ENCODE measurements at regions not wholly inside any gene's neighbourhood (a gene's known extent, or its start where the extent isn't known, plus 50 kb on each side); places are given as distances from the start of the nearest gene placed in this dataset.

GRCh38 chr15:35994876-35995275 is 448.9 kb upstream of the DPH6 start:
- TF ChIP-seq, protein P1, sequence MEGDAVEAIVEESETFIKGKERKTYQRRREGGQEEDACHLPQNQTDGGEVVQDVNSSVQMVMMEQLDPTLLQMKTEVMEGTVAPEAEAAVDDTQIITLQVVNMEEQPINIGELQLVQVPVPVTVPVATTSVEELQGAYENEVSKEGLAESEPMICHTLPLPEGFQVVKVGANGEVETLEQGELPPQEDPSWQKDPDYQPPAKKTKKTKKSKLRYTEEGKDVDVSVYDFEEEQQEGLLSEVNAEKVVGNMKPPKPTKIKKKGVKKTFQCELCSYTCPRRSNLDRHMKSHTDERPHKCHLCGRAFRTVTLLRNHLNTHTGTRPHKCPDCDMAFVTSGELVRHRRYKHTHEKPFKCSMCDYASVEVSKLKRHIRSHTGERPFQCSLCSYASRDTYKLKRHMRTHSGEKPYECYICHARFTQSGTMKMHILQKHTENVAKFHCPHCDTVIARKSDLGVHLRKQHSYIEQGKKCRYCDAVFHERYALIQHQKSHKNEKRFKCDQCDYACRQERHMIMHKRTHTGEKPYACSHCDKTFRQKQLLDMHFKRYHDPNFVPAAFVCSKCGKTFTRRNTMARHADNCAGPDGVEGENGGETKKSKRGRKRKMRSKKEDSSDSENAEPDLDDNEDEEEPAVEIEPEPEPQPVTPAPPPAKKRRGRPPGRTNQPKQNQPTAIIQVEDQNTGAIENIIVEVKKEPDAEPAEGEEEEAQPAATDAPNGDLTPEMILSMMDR (IDR thresholded peaks at IDR 0.05; ENCODE audit: low read depth, low read length, missing control alignments) = no peak
- no peak overlapping the region for H3K4me3 ChIP-seq (ENCODE audit: low read depth, low read length)
- DNase-seq (ENCODE audit: low read depth) = no peak
- in situ Hi-C loops (cut with HindIII; ENCODE audit: low sequenced_read_pairs) = no loop called here

- TF ChIP-seq, protein P1 (IDR thresholded peaks at IDR 0.05; ENCODE audit: low read depth, low read length, missing control alignments) = no peak
- in situ Hi-C loops (cut with HindIII; ENCODE audit: low sequenced_read_pairs) = no loop called here
- DNase-seq (ENCODE audit: low read depth) = no peak
- H3K4me3 ChIP-seq (ENCODE audit: low read depth, low read length) = no peak overlapping the region
Measured at GRCh38 chr15:35998663-35999602, 453.0 kb upstream of the DPH6 start.

- in situ Hi-C loops (cut with HindIII; ENCODE audit: low sequenced_read_pairs) = no loop called here
- DNase-seq (ENCODE audit: low read depth) = no peak
- no peak overlapping the region for H3K4me3 ChIP-seq (ENCODE audit: low read depth, low read length)
- TF ChIP-seq, protein P1 (IDR thresholded peaks at IDR 0.05; ENCODE audit: low read depth, low read length, missing control alignments) = no peak
Measured at GRCh38 chr15:36004891-36005490, 459.0 kb upstream of the DPH6 start.

DNA sequence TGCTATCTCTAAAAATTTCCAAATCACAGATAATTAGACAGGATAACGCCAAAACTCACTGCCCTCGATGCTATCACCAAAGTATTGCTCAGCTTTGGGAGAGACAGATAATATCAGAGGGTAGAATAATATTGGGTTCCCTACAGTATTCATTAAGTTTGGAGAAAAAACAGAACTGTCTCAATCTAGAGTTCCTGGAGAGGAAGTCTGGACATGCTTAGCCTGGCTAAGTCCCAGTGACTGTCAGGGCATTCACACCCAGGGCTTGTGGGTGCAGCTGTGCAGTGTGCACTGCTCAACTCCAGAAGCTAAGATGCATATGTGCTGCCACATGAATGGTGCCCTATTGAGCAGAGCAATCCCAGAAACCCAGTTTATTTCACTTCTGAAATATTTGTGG is 459.6 kb upstream of the DPH6 start:
- H3K4me3 ChIP-seq (ENCODE audit: low read depth, low read length) = no peak overlapping the region
- TF ChIP-seq, protein P1 (IDR thresholded peaks at IDR 0.05; ENCODE audit: low read depth, low read length, missing control alignments) = no peak
- in situ Hi-C loops (cut with HindIII; ENCODE audit: low sequenced_read_pairs) = no loop called here
- no peak for DNase-seq (ENCODE audit: low read depth)

DNA sequence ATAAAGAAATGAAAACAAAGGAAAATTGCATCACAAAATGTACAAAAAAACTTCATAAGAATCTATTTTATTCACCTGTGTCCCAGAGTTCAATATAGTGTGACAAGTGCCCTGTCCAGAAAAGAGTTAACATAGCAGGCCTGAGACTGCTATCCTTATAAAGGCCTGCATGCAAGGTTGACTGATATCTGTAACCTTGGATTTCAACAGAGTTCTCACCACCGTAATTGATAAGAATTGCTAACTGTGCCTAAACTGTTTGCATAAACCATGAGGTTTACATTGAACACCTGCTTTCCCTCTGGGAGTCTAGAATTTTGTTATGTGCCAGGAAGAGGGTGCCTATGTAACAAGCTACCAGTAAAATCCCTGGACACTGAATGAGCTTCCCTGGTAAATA is 461.7 kb upstream of the DPH6 start:
- TF ChIP-seq, protein P1 (IDR thresholded peaks at IDR 0.05; ENCODE audit: low read depth, low read length, missing control alignments) = no peak
- no peak overlapping the region for H3K4me3 ChIP-seq (ENCODE audit: low read depth, low read length)
- in situ Hi-C loops (cut with HindIII; ENCODE audit: low sequenced_read_pairs) = no loop called here
- no peak for DNase-seq (ENCODE audit: low read depth)

- in situ Hi-C loops (cut with HindIII; ENCODE audit: low sequenced_read_pairs) = no loop called here
- TF ChIP-seq, protein P1 (IDR thresholded peaks at IDR 0.05; ENCODE audit: low read depth, low read length, missing control alignments) = no peak
- H3K4me3 ChIP-seq (ENCODE audit: low read depth, low read length) = no peak overlapping the region
- DNase-seq (ENCODE audit: low read depth) = no peak
Measured at GRCh38 chr15:36008719-36009118, 462.8 kb upstream of the DPH6 start.
